Effector memory CD4-positive, alpha-beta T cell (primary cell): ENCODE measurements at regions not wholly inside any gene's neighbourhood (a gene's known extent, or its start where the extent isn't known, plus 50 kb on each side); places are given as distances from the start of the nearest gene placed in this dataset.

Source experiments
- DNase-seq, 3 donors: peaks; one replicate each; pipeline ENCODE4 v3.0.0-alpha.2; 2020
- H3K27ac ChIP-seq: 2 replicates; pipeline ENCODE4 v1.7.0; 2013; ENCODE audit warnings: mild to moderate bottlenecking, low read length, moderate library complexity; ENCODE audit not compliant: insufficient read depth, poor library complexity, severe bottlenecking
- H3K27me3 ChIP-seq: replicated peaks from 2 replicates; pipeline ENCODE4 v1.7.0; 2013; ENCODE audit warnings: mild to moderate bottlenecking, low read length; ENCODE audit not compliant: insufficient read depth, control insufficient read depth, poor library complexity, severe bottlenecking
- H3K36me3 ChIP-seq: 2 replicates; pipeline ENCODE4 v1.7.0; 2013; ENCODE audit warnings: mild to moderate bottlenecking, low read length, moderate library complexity; ENCODE audit not compliant: control insufficient read depth, insufficient read depth
- H3K4me1 ChIP-seq: 2 replicates; pipeline ENCODE4 v1.7.0; 2013; ENCODE audit warnings: low read length, mild to moderate bottlenecking; ENCODE audit not compliant: control insufficient read depth, insufficient read depth, poor library complexity, severe bottlenecking
- H3K4me3 ChIP-seq: 2 replicates; pipeline ENCODE4 v1.7.0; 2013; ENCODE audit warnings: low read length, low read depth, mild to moderate bottlenecking; ENCODE audit not compliant: insufficient read depth, poor library complexity, severe bottlenecking
- H3K9me3 ChIP-seq: 2 replicates; pipeline ENCODE4 v1.7.0; 2013; ENCODE audit warnings: mild to moderate bottlenecking, low read length, moderate library complexity; ENCODE audit not compliant: control insufficient read depth

DNA sequence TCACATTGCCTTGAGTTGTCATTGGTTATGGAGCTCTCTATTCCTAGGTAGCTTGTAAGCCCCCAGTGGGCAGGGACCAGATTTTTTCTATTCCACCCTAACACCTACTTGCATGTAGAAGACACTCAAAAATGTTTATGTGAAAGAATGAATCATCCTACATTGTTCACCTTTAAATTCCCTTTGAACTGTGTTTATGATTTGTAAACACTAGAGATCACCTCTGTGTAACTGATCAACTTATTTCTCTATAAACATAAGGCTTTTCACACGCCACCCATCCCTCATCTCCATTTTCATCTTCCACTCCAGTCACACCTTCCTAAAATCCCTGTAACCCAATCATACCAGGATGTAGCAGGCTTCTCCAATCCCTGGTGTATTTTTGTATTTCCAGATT lies 142.6 kb upstream of the LEF1 start:
- H3K27me3 ChIP-seq = no peaks in the 10 kb centered on the region
- no peak overlapping the region for H3K4me3 ChIP-seq
- peaks cover 4% of the 10 kb centered on the region for H3K4me1 ChIP-seq
- no peak for DNase-seq
- H3K9me3 ChIP-seq = no peaks in the 10 kb centered on the region
- H3K27ac ChIP-seq = no peak overlapping the region
- H3K36me3 ChIP-seq = no peaks in the 10 kb centered on the region

GRCh38 chr4:108303488-108304177 lies 134.9 kb upstream of the LEF1 start:
- no peaks in the 10 kb centered on the region for H3K27me3 ChIP-seq
- H3K36me3 ChIP-seq = no peaks in the 10 kb centered on the region
- no peak for DNase-seq
- no peak overlapping the region for H3K27ac ChIP-seq
- no peaks in the 10 kb centered on the region for H3K4me1 ChIP-seq
- no peaks in the 10 kb centered on the region for H3K9me3 ChIP-seq
- H3K4me3 ChIP-seq = no peak overlapping the region

DNA sequence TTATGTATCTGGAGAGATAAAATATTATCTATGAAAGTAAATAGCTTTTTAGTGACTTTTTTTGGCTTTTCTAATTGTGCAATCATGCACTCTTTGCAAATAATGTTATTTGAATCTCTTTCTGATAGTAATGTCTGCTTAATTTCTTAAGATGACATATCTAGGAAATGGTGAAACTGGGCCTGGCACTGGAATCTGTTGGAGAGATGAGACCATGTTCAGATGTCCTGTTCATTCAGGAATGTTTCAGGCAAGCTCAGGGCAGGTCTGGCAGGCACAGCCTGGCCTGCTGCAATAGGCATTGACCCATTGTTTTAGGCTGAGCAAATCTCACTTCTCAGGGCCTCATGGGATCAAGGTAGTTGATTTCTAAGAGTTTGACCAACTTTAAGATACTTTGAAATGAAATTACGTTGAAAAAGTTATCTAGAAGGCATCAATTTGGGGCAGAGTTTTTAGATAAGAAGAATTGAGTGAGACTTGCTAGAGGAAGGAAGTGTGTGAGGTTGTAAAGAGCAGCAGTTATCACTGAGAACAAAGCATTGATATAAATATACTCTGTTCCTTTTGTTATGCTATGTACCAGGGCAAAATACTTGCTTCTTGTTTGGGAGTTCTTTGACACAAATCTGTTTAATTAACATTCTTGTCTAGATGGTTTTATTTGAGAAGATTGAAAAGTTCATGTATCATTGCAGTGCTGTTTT lies 133.0 kb upstream of the LEF1 start:
- DNase-seq = no peak
- no peaks in the 10 kb centered on the region for H3K4me1 ChIP-seq
- H3K27ac ChIP-seq = no peak overlapping the region
- no peaks in the 10 kb centered on the region for H3K36me3 ChIP-seq
- no peaks in the 10 kb centered on the region for H3K9me3 ChIP-seq
- H3K27me3 ChIP-seq = no peaks in the 10 kb centered on the region
- no peak overlapping the region for H3K4me3 ChIP-seq

GRCh38 chr4:108297605-108298004 lies 128.9 kb upstream of the LEF1 start:
- Histone ChIP-seq H3K4me1 (no peaks in the 10 kb centered on the region), H3K4me3 (no peak overlapping the region), H3K9me3 (no peaks in the 10 kb centered on the region), H3K27me3 (no peaks in the 10 kb centered on the region), H3K36me3 (no peaks in the 10 kb centered on the region), H3K27ac (no peak overlapping the region)
- DNase-seq = no peak

GRCh38 chr4:108292229-108292628 lies 123.5 kb upstream of the LEF1 start:
- no peaks in the 10 kb centered on the region for H3K36me3 ChIP-seq
- no peaks in the 10 kb centered on the region for H3K9me3 ChIP-seq
- no peaks in the 10 kb centered on the region for H3K27me3 ChIP-seq
- no peak overlapping the region for H3K27ac ChIP-seq
- H3K4me1 ChIP-seq = no peaks in the 10 kb centered on the region
- H3K4me3 ChIP-seq = no peak overlapping the region
- no peak for DNase-seq

DNA sequence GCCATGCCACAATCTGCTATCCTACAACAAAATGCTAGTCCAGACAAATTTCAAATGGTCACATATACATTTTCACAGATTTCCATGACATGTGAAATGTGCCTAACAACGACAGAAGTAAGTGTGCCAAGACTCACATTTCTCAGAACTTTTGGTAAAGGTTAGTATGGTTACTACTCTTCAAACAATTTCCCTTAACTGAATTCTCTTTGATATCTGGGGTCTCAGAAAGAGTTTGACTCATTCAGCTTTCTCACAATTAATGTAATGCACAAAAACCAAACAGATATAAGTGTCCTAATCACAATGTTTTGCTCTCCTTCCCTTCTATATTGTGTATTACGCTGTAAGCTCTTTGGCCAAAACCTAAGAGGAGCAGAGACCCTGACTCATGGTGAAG lies 122.4 kb upstream of the LEF1 start:
- H3K4me1 ChIP-seq = no peaks in the 10 kb centered on the region
- no peak for DNase-seq
- no peaks in the 10 kb centered on the region for H3K9me3 ChIP-seq
- H3K4me3 ChIP-seq = no peak overlapping the region
- no peaks in the 10 kb centered on the region for H3K36me3 ChIP-seq
- H3K27me3 ChIP-seq = no peaks in the 10 kb centered on the region
- H3K27ac ChIP-seq = no peak overlapping the region

- no peaks in the 10 kb centered on the region for H3K36me3 ChIP-seq
- H3K4me3 ChIP-seq = no peak overlapping the region
- no peaks in the 10 kb centered on the region for H3K4me1 ChIP-seq
- no peak for DNase-seq
- H3K27me3 ChIP-seq = no peaks in the 10 kb centered on the region
- H3K9me3 ChIP-seq = no peaks in the 10 kb centered on the region
- no peak overlapping the region for H3K27ac ChIP-seq
These were observed 119.2 kb upstream of the LEF1 start for GRCh38 chr4:108287834-108288413.

DNA sequence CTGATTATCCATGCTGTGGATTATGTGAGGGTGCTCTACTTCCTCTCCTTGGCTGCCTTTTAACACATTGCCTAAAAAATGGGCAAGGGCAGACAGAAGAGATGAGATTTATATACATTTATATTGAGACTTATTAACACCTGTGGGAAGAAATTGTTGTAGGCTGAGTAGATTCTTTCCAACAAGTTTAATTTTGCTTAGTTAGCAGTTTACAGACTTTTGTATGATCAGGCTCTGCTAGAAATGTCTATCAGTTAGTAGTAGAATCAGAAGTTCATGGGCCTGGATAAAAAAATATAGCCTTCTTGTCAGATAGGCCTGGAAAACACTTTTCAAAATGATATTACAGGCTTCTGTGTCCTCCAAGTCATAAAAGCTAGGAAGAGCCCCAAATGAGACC lies 111.3 kb upstream of the LEF1 start:
- Histone ChIP-seq H3K27me3 (no peaks in the 10 kb centered on the region), H3K4me3 (no peak overlapping the region), H3K27ac (no peak overlapping the region), H3K36me3 (no peaks in the 10 kb centered on the region), H3K9me3 (no peaks in the 10 kb centered on the region), H3K4me1 (no peaks in the 10 kb centered on the region)
- DNase-seq = no peak

DNA sequence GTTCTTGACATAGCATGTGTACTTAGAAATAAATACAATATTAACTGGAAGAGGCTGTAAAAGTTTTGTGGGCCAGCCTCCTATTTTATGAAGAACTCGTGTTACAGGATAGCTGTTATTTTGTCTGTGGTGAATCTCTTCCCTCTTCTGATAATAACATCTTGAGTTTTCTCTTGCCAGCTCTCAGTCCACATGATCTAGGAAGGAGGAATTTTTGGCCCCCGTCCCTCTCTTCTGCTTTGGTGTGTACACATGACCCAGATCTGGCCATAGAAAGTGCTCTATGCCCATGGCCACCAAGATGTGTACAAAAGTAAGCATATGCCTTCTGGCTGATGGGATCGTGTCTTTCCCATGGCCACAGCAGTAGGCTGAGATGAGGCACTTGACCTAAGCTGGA lies 108.0 kb upstream of the LEF1 start:
- no peak for DNase-seq
- Histone ChIP-seq H3K4me3 (no peak overlapping the region), H3K27me3 (no peaks in the 10 kb centered on the region), H3K36me3 (no peaks in the 10 kb centered on the region), H3K27ac (no peak overlapping the region), H3K9me3 (no peaks in the 10 kb centered on the region), H3K4me1 (no peaks in the 10 kb centered on the region)

DNA sequence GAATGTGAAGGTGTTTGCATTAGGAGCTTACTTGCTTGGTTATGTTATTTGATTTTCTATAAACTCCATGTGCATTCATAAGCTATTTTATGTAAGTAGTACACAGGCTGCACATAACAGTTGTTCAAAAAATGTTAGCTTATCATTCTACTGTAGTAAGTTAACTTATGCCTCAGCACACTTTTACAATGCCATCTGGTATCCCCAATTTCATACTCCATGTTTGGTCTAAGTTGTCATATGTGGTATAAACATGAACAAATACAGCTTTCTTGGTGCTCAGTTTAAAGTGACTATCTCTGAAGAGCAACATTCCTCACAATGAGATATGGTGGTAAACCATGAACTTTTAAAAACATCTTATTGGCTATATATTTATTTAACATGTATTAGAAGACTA lies 104.3 kb upstream of the LEF1 start:
- H3K27ac ChIP-seq = no peak overlapping the region
- no peaks in the 10 kb centered on the region for H3K4me1 ChIP-seq
- H3K4me3 ChIP-seq = no peak overlapping the region
- no peaks in the 10 kb centered on the region for H3K36me3 ChIP-seq
- DNase-seq = no peak
- no peaks in the 10 kb centered on the region for H3K27me3 ChIP-seq
- H3K9me3 ChIP-seq = no peaks in the 10 kb centered on the region
